ENCODE measurements at regions not wholly inside any gene's neighbourhood (a gene's known extent, or its start where the extent isn't known, plus 50 kb on each side); places are given as distances from the start of the nearest gene placed in this dataset.

DNA sequence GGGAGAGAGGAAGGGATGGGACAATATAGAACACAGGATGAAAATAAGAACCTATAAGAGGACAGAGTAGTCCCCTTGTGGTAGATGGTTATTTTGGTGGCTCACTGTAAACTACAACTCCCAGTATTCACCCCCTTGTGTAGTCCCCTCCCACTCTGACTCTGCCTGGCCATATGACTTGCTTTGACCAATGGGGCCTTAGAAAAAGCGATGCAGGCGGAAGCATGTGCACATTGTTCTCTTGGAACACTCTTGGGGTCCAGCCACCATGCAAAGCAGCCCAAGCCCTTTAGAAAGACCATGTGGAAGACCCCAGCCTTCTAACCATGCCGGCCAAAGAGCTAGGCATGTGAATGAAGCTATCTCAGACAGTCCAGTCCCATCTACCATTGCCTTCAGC lies 415.0 kb downstream of the BCOR start:
- Histone ChIP-seq H3K36me3 (no peaks in the 10 kb centered on the region), H3K27me3 (no peaks in the 10 kb centered on the region), H3K27ac (no peak overlapping the region), H3K9me3 (no peaks in the 10 kb centered on the region), H3K4me1 (peaks cover 0 to 4% of the 10 kb centered on the region in 2 donors), H3K4me3 (replicated peaks in 1 of 3) (no peak overlapping the region)
- intact Hi-C loops (cut with DNase I): no loop called here
- WGBS, 2 donors: 100% methylated on average over 3 of the region's 3 CpGs
- DNase-seq: no peak
- TF ChIP-seq, protein P1, sequence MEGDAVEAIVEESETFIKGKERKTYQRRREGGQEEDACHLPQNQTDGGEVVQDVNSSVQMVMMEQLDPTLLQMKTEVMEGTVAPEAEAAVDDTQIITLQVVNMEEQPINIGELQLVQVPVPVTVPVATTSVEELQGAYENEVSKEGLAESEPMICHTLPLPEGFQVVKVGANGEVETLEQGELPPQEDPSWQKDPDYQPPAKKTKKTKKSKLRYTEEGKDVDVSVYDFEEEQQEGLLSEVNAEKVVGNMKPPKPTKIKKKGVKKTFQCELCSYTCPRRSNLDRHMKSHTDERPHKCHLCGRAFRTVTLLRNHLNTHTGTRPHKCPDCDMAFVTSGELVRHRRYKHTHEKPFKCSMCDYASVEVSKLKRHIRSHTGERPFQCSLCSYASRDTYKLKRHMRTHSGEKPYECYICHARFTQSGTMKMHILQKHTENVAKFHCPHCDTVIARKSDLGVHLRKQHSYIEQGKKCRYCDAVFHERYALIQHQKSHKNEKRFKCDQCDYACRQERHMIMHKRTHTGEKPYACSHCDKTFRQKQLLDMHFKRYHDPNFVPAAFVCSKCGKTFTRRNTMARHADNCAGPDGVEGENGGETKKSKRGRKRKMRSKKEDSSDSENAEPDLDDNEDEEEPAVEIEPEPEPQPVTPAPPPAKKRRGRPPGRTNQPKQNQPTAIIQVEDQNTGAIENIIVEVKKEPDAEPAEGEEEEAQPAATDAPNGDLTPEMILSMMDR (IDR thresholded peaks at IDR 0.05): no peak

- Histone ChIP-seq H3K27ac (no peak overlapping the region), H3K36me3 (no peaks in the 10 kb centered on the region), H3K4me1 (peaks cover 0 to 9% of the 10 kb centered on the region in 2 donors), H3K27me3 (no peaks in the 10 kb centered on the region), H3K9me3 (no peaks in the 10 kb centered on the region), H3K4me3 (replicated peaks in 1 of 3) (no peak overlapping the region)
- DNase-seq: no peak
- intact Hi-C loops (cut with DNase I): no loop called here
- no peak for TF ChIP-seq POLR2A (IDR thresholded peaks at IDR 0.05)
- 80 to 84% methylated on average over 6 to 9 of the region's 9 CpGs for WGBS, 2 donors
Observed at GRCh38 chrX:39688219-39688575, 409.6 kb downstream of the BCOR start.

DNA sequence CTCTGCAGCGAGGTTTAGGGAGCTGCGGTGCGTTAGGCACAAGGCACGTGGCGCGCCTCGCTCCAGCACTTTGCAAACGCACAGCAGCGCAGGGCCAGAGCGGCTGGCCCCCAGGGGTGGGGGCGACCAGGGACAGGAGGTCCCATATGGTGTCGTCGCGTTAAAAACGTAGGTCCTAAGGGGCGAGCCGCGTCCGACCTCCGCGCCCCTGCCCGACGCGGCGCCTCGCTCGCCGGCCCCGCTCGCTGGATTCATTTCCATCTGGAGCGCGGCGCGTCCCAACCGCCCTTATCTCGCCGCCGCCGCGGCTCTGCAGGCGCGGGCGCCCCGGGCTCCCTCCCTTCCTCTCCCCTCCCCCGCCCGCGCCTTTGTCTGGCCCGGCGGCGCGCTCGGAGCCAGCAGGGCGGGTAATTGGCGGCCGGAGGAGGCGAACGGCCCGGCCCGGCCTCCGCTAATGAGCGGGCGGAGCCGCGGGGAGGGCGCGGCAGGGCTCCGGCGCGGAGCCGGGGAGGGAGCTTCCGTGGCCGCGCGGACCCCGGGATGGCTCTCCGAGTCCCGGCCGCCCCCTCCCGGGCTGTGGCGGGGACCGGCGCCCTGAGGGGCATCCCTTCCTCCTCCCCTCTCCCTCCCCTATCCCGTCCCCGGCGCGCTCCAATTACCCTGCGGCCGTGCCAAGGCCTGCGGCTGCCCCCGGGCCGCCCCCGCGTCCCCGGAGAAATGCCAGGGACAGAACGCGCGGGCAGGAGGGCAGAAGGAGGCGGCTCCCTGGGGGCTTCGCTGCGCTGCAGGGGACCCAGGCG lies 409.0 kb downstream of the BCOR start:
- Histone ChIP-seq H3K36me3 (no peaks in the 10 kb centered on the region), H3K27me3 (no peaks in the 10 kb centered on the region), H3K27ac (peak overlapping the region in 1 of 3 donors; percentile 28), H3K4me1 (peaks cover 0 to 9% of the 10 kb centered on the region in 2 donors), H3K9me3 (no peaks in the 10 kb centered on the region), H3K4me3 (replicated peaks in 1 of 3) (peak overlapping the region in 1 of 3 donors; percentile 29)
- WGBS, 2 donors: no CpG with 5 or more reads among the region's 101 CpGs
- intact Hi-C loops (cut with DNase I): no loop called here
- TF ChIP-seq POLR2A (IDR thresholded peaks at IDR 0.05): no peak
- TF ChIP-seq, protein P1 (IDR thresholded peaks at IDR 0.05): no peak
- peak; percentile 67 for DNase-seq

DNA sequence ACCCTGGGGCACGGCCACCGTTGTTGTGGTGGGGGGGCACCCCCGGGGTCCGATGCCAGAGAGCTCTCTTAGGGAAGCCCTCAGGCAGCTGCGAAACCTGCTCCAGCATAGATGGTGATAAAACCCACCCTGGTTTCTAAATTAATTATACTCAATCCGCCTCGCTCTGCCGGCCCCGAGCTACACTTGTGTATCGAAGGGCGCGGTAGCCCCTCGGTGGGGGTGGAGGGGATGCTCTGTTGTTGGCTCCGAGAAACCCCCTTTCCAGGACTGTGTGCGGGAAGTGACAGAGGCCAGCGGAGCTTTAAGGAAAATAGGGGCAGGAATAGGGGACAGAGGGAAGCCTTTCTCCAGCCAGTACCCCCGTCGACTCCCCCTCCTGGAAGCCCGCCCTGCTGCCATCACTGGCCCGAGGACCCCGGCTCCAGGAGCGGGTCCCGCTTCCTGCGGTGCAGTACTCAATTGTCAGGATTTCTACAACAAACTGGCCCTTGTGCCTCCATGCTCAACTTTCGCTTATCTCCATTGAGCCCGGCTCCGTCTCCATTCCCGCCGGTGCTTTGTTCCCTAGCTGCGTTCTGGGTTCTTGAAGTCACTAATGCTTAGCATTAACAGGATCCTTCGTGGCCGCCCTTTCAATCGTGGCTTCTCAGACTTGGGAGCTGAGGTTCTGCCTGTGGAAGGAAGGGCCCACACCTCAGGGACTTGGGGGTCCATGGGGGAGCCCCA lies 408.2 kb downstream of the BCOR start:
- Histone ChIP-seq H3K27me3 (no peaks in the 10 kb centered on the region), H3K4me3 (replicated peaks in 1 of 3) (peak overlapping the region in 1 of 3 donors; percentile 29), H3K27ac (peak overlapping the region in 1 of 3 donors; percentile 28), H3K9me3 (no peaks in the 10 kb centered on the region), H3K36me3 (no peaks in the 10 kb centered on the region), H3K4me1 (peaks cover 0 to 9% of the 10 kb centered on the region in 2 donors)
- TF ChIP-seq POLR2A (IDR thresholded peaks at IDR 0.05): no peak
- TF ChIP-seq, protein P1 (IDR thresholded peaks at IDR 0.05): no peak
- intact Hi-C loops (cut with DNase I): no loop called here
- DNase-seq: no peak
- WGBS, 2 donors: 26 to 57% methylated on average over 8 to 19 of the region's 33 CpGs

- 94% methylated on average over 13 of the region's 13 CpGs for WGBS, 2 donors
- H3K4me3 ChIP-seq (replicated peaks in 1 of 3): no peak overlapping the region
- no peak for DNase-seq
- peaks cover 0 to 9% of the 10 kb centered on the region in 2 donors for H3K4me1 ChIP-seq
- TF ChIP-seq, protein P1 (IDR thresholded peaks at IDR 0.05): no peak
- no peak for TF ChIP-seq POLR2A (IDR thresholded peaks at IDR 0.05)
- intact Hi-C loops (cut with DNase I): no loop called here
- H3K9me3 ChIP-seq: no peaks in the 10 kb centered on the region
- no peaks in the 10 kb centered on the region for H3K27me3 ChIP-seq
- H3K27ac ChIP-seq: no peak overlapping the region
- H3K36me3 ChIP-seq: no peaks in the 10 kb centered on the region
Observed at GRCh38 chrX:39690541-39691415, 407.0 kb downstream of the BCOR start.

All from thyroid gland (tissue), 4 donors.